Loucy (cell line): ENCODE measurements at regions not wholly inside any gene's neighbourhood (a gene's known extent, or its start where the extent isn't known, plus 50 kb on each side); places are given as distances from the start of the nearest gene placed in this dataset.

Experiments
- H2AFZ ChIP-seq: fragments of 200-600 bp; sonication (generic); 2 replicates; pipeline ENCODE4 v1.6.0; 2016; ENCODE audit warnings: antibody characterized with exemption, mild to moderate bottlenecking, low read length, moderate library complexity
- H3F3A ChIP-seq: fragments of 200-600 bp; 2 replicates; pipeline ENCODE4 v1.6.0; 2016; ENCODE audit warnings: antibody characterized with exemption, low read depth, mild to moderate bottlenecking
- H3K27me3 ChIP-seq: fragments of 200-600 bp; sonication (generic); 2 replicates; pipeline ENCODE4 v1.6.1; 2014; ENCODE audit warnings: low read length, mild to moderate bottlenecking; ENCODE audit not compliant: insufficient read depth, poor library complexity, severe bottlenecking
- H3K36me3 ChIP-seq: fragments of 200-600 bp; sonication (generic); 2 replicates; pipeline ENCODE4 v1.6.1; 2016; ENCODE audit warnings: low read length; ENCODE audit not compliant: insufficient read depth
- H3K4me1 ChIP-seq: fragments of 200-600 bp; sonication (generic); 2 replicates; pipeline ENCODE4 v1.5.1; 2014; ENCODE audit warnings: low read length, mild to moderate bottlenecking; ENCODE audit not compliant: insufficient read depth, poor library complexity, severe bottlenecking
- H3K4me2 ChIP-seq: fragments of 200-600 bp; sonication (generic); 2 replicates; pipeline ENCODE4 v1.6.0; 2014; ENCODE audit warnings: antibody characterized with exemption, low read length, low read depth, mild to moderate bottlenecking; ENCODE audit not compliant: poor library complexity, severe bottlenecking
- H3K4me3 ChIP-seq: fragments of 200-600 bp; sonication (generic); 2 replicates; pipeline ENCODE4 v1.5.1; 2014; ENCODE audit warnings: low read length, mild to moderate bottlenecking, mixed read lengths; ENCODE audit not compliant: poor library complexity, severe bottlenecking
- H3K79me2 ChIP-seq: fragments of 200-600 bp; sonication (generic); 2 replicates; pipeline ENCODE4 v1.6.1; 2014; ENCODE audit warnings: low read length; ENCODE audit not compliant: insufficient read depth
- H3K9ac ChIP-seq: fragments of 200-600 bp; sonication (generic); 2 replicates; pipeline ENCODE4 v1.6.0; 2014; ENCODE audit warnings: mild to moderate bottlenecking, low read depth, low read length, moderate library complexity; ENCODE audit not compliant: poor library complexity, severe bottlenecking
- H3K9me2 ChIP-seq: fragments of 200-600 bp; sonication (generic); replicated peaks from 2 replicates; pipeline ENCODE4 v1.6.1; 2016; ENCODE audit warnings: low read depth, low read length, mixed read lengths
- H3K9me3 ChIP-seq: fragments of 200-600 bp; sonication (generic); 2 replicates; pipeline ENCODE4 v1.6.1; 2014; ENCODE audit warnings: mild to moderate bottlenecking, antibody characterized with exemption, low read length, low read depth; ENCODE audit not compliant: insufficient read depth
- H4K20me1 ChIP-seq: fragments of 200-600 bp; sonication (generic); 2 replicates; pipeline ENCODE4 v1.6.0; 2014; ENCODE audit warnings: antibody characterized with exemption, low read length, mild to moderate bottlenecking; ENCODE audit not compliant: insufficient read depth, poor library complexity, severe bottlenecking
- CTCF ChIP-seq: fragments of 200-600 bp; sonication (generic); conservative IDR thresholded peaks from 2 replicates; pipeline ENCODE4 v1.5.1; 2014; ENCODE audit warnings: mild to moderate bottlenecking, antibody characterized with exemption, low read length
- EZH2phosphoT487 ChIP-seq: fragments of 200-600 bp; IDR thresholded peaks from 2 replicates; pipeline ENCODE4 v1.6.1; 2018; ENCODE audit warnings: antibody characterized with exemption, mild to moderate bottlenecking, moderate library complexity, borderline replicate concordance

GRCh38 chr6:139751179-139751578 is 376.7 kb upstream of the CITED2 start:
- H3F3A ChIP-seq, result no peaks in the 10 kb centered on the region
- no peaks in the 10 kb centered on the region for H3K4me1 ChIP-seq
- H3K27me3 ChIP-seq, result no peaks in the 10 kb centered on the region
- H4K20me1 ChIP-seq, result no peaks in the 10 kb centered on the region
- H3K79me2 ChIP-seq, result no peaks in the 10 kb centered on the region
- H3K9me2 ChIP-seq, result no peaks in the 10 kb centered on the region
- TF ChIP-seq CTCF (no peak), EZH2phosphoT487 (no peak)
- no peak overlapping the region for H2AFZ ChIP-seq
- H3K9ac ChIP-seq, result no peak overlapping the region
- H3K36me3 ChIP-seq, result no peaks in the 10 kb centered on the region
- no peak overlapping the region for H3K4me3 ChIP-seq
- H3K9me3 ChIP-seq, result no peaks in the 10 kb centered on the region
- no peak overlapping the region for H3K4me2 ChIP-seq

- no peaks in the 10 kb centered on the region for H3K79me2 ChIP-seq
- no peaks in the 10 kb centered on the region for H3K9me3 ChIP-seq
- no peak overlapping the region for H3K9ac ChIP-seq
- no peak overlapping the region for H2AFZ ChIP-seq
- no peak overlapping the region for H3K4me3 ChIP-seq
- no peak overlapping the region for H3K4me2 ChIP-seq
- no peaks in the 10 kb centered on the region for H3K36me3 ChIP-seq
- no peaks in the 10 kb centered on the region for H3F3A ChIP-seq
- H3K27me3 ChIP-seq, result no peaks in the 10 kb centered on the region
- H4K20me1 ChIP-seq, result no peaks in the 10 kb centered on the region
- TF ChIP-seq EZH2phosphoT487, result no peak
- TF ChIP-seq CTCF, result no peak
- no peaks in the 10 kb centered on the region for H3K9me2 ChIP-seq
- H3K4me1 ChIP-seq, result no peaks in the 10 kb centered on the region
Measured at GRCh38 chr6:139748353-139749146, 374.1 kb upstream of the CITED2 start.

- Histone ChIP-seq H4K20me1 (no peaks in the 10 kb centered on the region), H3K36me3 (no peaks in the 10 kb centered on the region), H3K4me2 (no peak overlapping the region), H3K9me3 (no peaks in the 10 kb centered on the region), H3K27me3 (no peaks in the 10 kb centered on the region), H3K79me2 (no peaks in the 10 kb centered on the region), H3K9me2 (no peaks in the 10 kb centered on the region), H2AFZ (no peak overlapping the region), H3K4me3 (no peak overlapping the region), H3F3A (no peaks in the 10 kb centered on the region), H3K4me1 (no peaks in the 10 kb centered on the region), H3K9ac (no peak overlapping the region)
- no peak for TF ChIP-seq CTCF
- TF ChIP-seq EZH2phosphoT487, result no peak
Measured at GRCh38 chr6:139747154-139747553, 372.7 kb upstream of the CITED2 start.
